Activated CD4-positive, alpha-beta T cell treated with anti-CD3 and anti-CD28 coated beads for 36 hours (primary cell): ENCODE measurements at regions not wholly inside any gene's neighbourhood (a gene's known extent, or its start where the extent isn't known, plus 50 kb on each side); places are given as distances from the start of the nearest gene placed in this dataset.

Experiments
- ATAC-seq: fragments of 200-7000 bp; cut with Tn5 transposase; one replicate; pipeline ENCODE4 v1.10.0; 2021; ENCODE audit warnings: mild to moderate bottlenecking, moderate library complexity
- CTCF ChIA-PET: fragments of 350-600 bp; sonication (Branson Sonifier 250); formaldehyde crosslinking; loops from one replicate; lab custom pipeline; 2021; ENCODE audit warnings: antibody characterized with exemption; lab: Charles Lee
- POLR2A ChIA-PET: fragments of 350-600 bp; sonication (Branson Sonifier 250); formaldehyde crosslinking; loops from one replicate; lab custom pipeline; 2021; ENCODE audit warnings: antibody characterized with exemption, inconsistent platforms; lab: Charles Lee
- DNase-seq: peaks from one replicate; pipeline ENCODE4 v3.0.0-alpha.2; 2020
- H3K27ac Mint-ChIP-seq: one replicate; pipeline ENCODE4 v1.8.0; 2021; ENCODE audit warnings: mixed read lengths
- H3K27me3 Mint-ChIP-seq: one replicate; pipeline ENCODE4 v1.8.0; 2021; ENCODE audit warnings: mixed read lengths
- H3K36me3 Mint-ChIP-seq: one replicate; pipeline ENCODE4 v1.8.0; 2021; ENCODE audit warnings: low read depth, mixed read lengths
- H3K4me1 Mint-ChIP-seq: one replicate; pipeline ENCODE4 v1.8.0; 2021; ENCODE audit warnings: mixed read lengths
- H3K4me3 Mint-ChIP-seq: one replicate; pipeline ENCODE4 v1.8.0; 2021; ENCODE audit warnings: mild to moderate bottlenecking, moderate library complexity, mixed read lengths
- H3K9me3 Mint-ChIP-seq: one replicate; pipeline ENCODE4 v1.8.0; 2021; ENCODE audit warnings: low read depth, mixed read lengths
- intact Hi-C, 2 experiments: fragments of 100-400 bp; cut with DNase I in 1 of 2; cut with micrococcal nuclease in 1 of 2; formaldehyde crosslinking; loops; one replicate each; pipeline versions ENCODE4 v1.14.2 to v1.15.1; 2022 to 2024; cut with DNase I, micrococcal nuclease

GRCh38 chr3:87895983-87896382 is 162.8 kb downstream of the CGGBP1 start:
- intact Hi-C loops = no loop called here
- Mint-ChIP-seq H3K9me3 (no peaks in the 10 kb centered on the region), H3K27me3 (no peaks in the 10 kb centered on the region), H3K4me3 (no peak overlapping the region), H3K36me3 (no peaks in the 10 kb centered on the region), H3K4me1 (no peaks in the 10 kb centered on the region), H3K27ac (no peak overlapping the region)
- DNase-seq = no peak
- ChIA-PET POLR2A (no interaction called here), CTCF (no interaction called here)
- no peak for ATAC-seq

GRCh38 chr3:87873136-87873535 is 185.7 kb downstream of the CGGBP1 start:
- DNase-seq (no peak), ATAC-seq (no peak)
- ChIA-PET POLR2A (no interaction called here), CTCF (no interaction called here)
- Mint-ChIP-seq H3K27me3 (no peaks in the 10 kb centered on the region), H3K36me3 (peaks cover 3% of the 10 kb centered on the region), H3K9me3 (peaks cover 16% of the 10 kb centered on the region), H3K27ac (no peak overlapping the region), H3K4me1 (no peaks in the 10 kb centered on the region), H3K4me3 (no peak overlapping the region)
- intact Hi-C loops = no loop called here

- POLR2A ChIA-PET = no interaction called here
- no peaks in the 10 kb centered on the region for H3K27me3 Mint-ChIP-seq
- intact Hi-C loops = no loop called here
- H3K9me3 Mint-ChIP-seq = peaks cover 11% of the 10 kb centered on the region
- ATAC-seq (no peak), DNase-seq (no peak)
- no peak overlapping the region for H3K4me3 Mint-ChIP-seq
- H3K27ac Mint-ChIP-seq = no peak overlapping the region
- H3K4me1 Mint-ChIP-seq = no peaks in the 10 kb centered on the region
- CTCF ChIA-PET = no interaction called here
- H3K36me3 Mint-ChIP-seq = peaks cover 3% of the 10 kb centered on the region
Observed at GRCh38 chr3:87867001-87867400, 191.8 kb downstream of the CGGBP1 start.

- H3K4me1 Mint-ChIP-seq = no peaks in the 10 kb centered on the region
- H3K4me3 Mint-ChIP-seq = no peak overlapping the region
- ATAC-seq (no peak), DNase-seq (no peak)
- no peaks in the 10 kb centered on the region for H3K36me3 Mint-ChIP-seq
- no peaks in the 10 kb centered on the region for H3K9me3 Mint-ChIP-seq
- ChIA-PET CTCF (no interaction called here), POLR2A (no interaction called here)
- no peak overlapping the region for H3K27ac Mint-ChIP-seq
- intact Hi-C loops = no loop called here
- no peaks in the 10 kb centered on the region for H3K27me3 Mint-ChIP-seq
Observed at GRCh38 chr3:87856126-87856525, 202.7 kb downstream of the CGGBP1 start.

GRCh38 chr3:87855616-87856015 is 203.2 kb downstream of the CGGBP1 start:
- intact Hi-C loops = no loop called here
- Mint-ChIP-seq H3K4me1 (no peaks in the 10 kb centered on the region), H3K27me3 (no peaks in the 10 kb centered on the region), H3K36me3 (no peaks in the 10 kb centered on the region), H3K4me3 (no peak overlapping the region), H3K27ac (no peak overlapping the region), H3K9me3 (no peaks in the 10 kb centered on the region)
- POLR2A ChIA-PET = no interaction called here
- ATAC-seq (no peak), DNase-seq (no peak)
- CTCF ChIA-PET = no interaction called here

GRCh38 chr3:87855211-87855610 is 203.6 kb downstream of the CGGBP1 start:
- Mint-ChIP-seq H3K9me3 (no peaks in the 10 kb centered on the region), H3K27me3 (no peaks in the 10 kb centered on the region), H3K4me1 (no peaks in the 10 kb centered on the region), H3K27ac (no peak overlapping the region), H3K36me3 (no peaks in the 10 kb centered on the region), H3K4me3 (no peak overlapping the region)
- intact Hi-C loops = no loop called here
- ChIA-PET CTCF (no interaction called here), POLR2A (no interaction called here)
- DNase-seq (no peak), ATAC-seq (no peak)

GRCh38 chr3:87848003-87848402 is 210.8 kb downstream of the CGGBP1 start:
- intact Hi-C loops = no loop called here
- H3K27ac Mint-ChIP-seq = no peak overlapping the region
- ChIA-PET CTCF (no interaction called here), POLR2A (no interaction called here)
- H3K27me3 Mint-ChIP-seq = no peaks in the 10 kb centered on the region
- H3K4me3 Mint-ChIP-seq = no peak overlapping the region
- no peaks in the 10 kb centered on the region for H3K4me1 Mint-ChIP-seq
- H3K9me3 Mint-ChIP-seq = no peaks in the 10 kb centered on the region
- no peaks in the 10 kb centered on the region for H3K36me3 Mint-ChIP-seq
- no peak for ATAC-seq
- no peak for DNase-seq

- no peaks in the 10 kb centered on the region for H3K36me3 Mint-ChIP-seq
- ChIA-PET CTCF (no interaction called here), POLR2A (no interaction called here)
- no peak overlapping the region for H3K27ac Mint-ChIP-seq
- ATAC-seq (no peak), DNase-seq (no peak)
- no peaks in the 10 kb centered on the region for H3K27me3 Mint-ChIP-seq
- H3K4me3 Mint-ChIP-seq = no peak overlapping the region
- intact Hi-C loops = no loop called here
- no peaks in the 10 kb centered on the region for H3K4me1 Mint-ChIP-seq
- H3K9me3 Mint-ChIP-seq = peaks cover 4% of the 10 kb centered on the region
Observed at GRCh38 chr3:87837076-87837475, 221.7 kb downstream of the CGGBP1 start.

GRCh38 chr3:87836026-87836425 is 222.8 kb downstream of the CGGBP1 start:
- DNase-seq = no peak
- ChIA-PET CTCF (no interaction called here), POLR2A (no interaction called here)
- Mint-ChIP-seq H3K4me1 (no peaks in the 10 kb centered on the region), H3K27me3 (no peaks in the 10 kb centered on the region), H3K36me3 (no peaks in the 10 kb centered on the region), H3K27ac (no peak overlapping the region), H3K9me3 (peaks cover 4% of the 10 kb centered on the region), H3K4me3 (no peak overlapping the region)
- intact Hi-C loops = no loop called here
- no peak for ATAC-seq

- intact Hi-C loops = no loop called here
- no peak for ATAC-seq
- ChIA-PET CTCF (no interaction called here), POLR2A (no interaction called here)
- no peaks in the 10 kb centered on the region for H3K4me1 Mint-ChIP-seq
- H3K27ac Mint-ChIP-seq = no peak overlapping the region
- H3K9me3 Mint-ChIP-seq = peaks cover 4% of the 10 kb centered on the region
- no peaks in the 10 kb centered on the region for H3K36me3 Mint-ChIP-seq
- no peak overlapping the region for H3K4me3 Mint-ChIP-seq
- no peaks in the 10 kb centered on the region for H3K27me3 Mint-ChIP-seq
- no peak for DNase-seq
Observed at GRCh38 chr3:87835236-87835635, 223.6 kb downstream of the CGGBP1 start.

GRCh38 chr3:87834327-87834726 is 224.5 kb downstream of the CGGBP1 start:
- POLR2A ChIA-PET = no interaction called here
- no peak overlapping the region for H3K4me3 Mint-ChIP-seq
- DNase-seq = no peak
- no peaks in the 10 kb centered on the region for H3K36me3 Mint-ChIP-seq
- intact Hi-C loops = no loop called here
- H3K9me3 Mint-ChIP-seq = peaks cover 2% of the 10 kb centered on the region
- H3K27me3 Mint-ChIP-seq = no peaks in the 10 kb centered on the region
- H3K27ac Mint-ChIP-seq = no peak overlapping the region
- ATAC-seq = no peak
- H3K4me1 Mint-ChIP-seq = no peaks in the 10 kb centered on the region
- CTCF ChIA-PET = no interaction called here

- Mint-ChIP-seq H3K4me3 (no peak overlapping the region), H3K4me1 (no peaks in the 10 kb centered on the region), H3K27me3 (peaks cover 2% of the 10 kb centered on the region), H3K27ac (no peak overlapping the region), H3K36me3 (no peaks in the 10 kb centered on the region), H3K9me3 (no peaks in the 10 kb centered on the region)
- ATAC-seq (no peak), DNase-seq (no peak)
- CTCF ChIA-PET = interaction anchor here (1.3 kb wide), 1 partner anchor 176 kb away, joined by 5 read pairs; no protein-coding TSS in a partner anchor
- POLR2A ChIA-PET = no interaction called here
- intact Hi-C loops = no loop called here
Observed at GRCh38 chr3:87833039-87833377, 225.8 kb downstream of the CGGBP1 start.

GRCh38 chr3:87828046-87828445 is 230.8 kb downstream of the CGGBP1 start:
- H3K9me3 Mint-ChIP-seq = no peaks in the 10 kb centered on the region
- intact Hi-C loops = no loop called here
- CTCF ChIA-PET = no interaction called here
- H3K36me3 Mint-ChIP-seq = no peaks in the 10 kb centered on the region
- POLR2A ChIA-PET = no interaction called here
- ATAC-seq = no peak
- peaks cover 4% of the 10 kb centered on the region for H3K27me3 Mint-ChIP-seq
- no peak overlapping the region for H3K4me3 Mint-ChIP-seq
- no peak overlapping the region for H3K27ac Mint-ChIP-seq
- no peaks in the 10 kb centered on the region for H3K4me1 Mint-ChIP-seq
- DNase-seq = no peak
